ENCODE measurements at regions not wholly inside any gene's neighbourhood (a gene's known extent, or its start where the extent isn't known, plus 50 kb on each side); places are given as distances from the start of the nearest gene placed in this dataset.
A peak's percentile ranks its signal among the peaks of the same experiment; 100 is the strongest.

DNA sequence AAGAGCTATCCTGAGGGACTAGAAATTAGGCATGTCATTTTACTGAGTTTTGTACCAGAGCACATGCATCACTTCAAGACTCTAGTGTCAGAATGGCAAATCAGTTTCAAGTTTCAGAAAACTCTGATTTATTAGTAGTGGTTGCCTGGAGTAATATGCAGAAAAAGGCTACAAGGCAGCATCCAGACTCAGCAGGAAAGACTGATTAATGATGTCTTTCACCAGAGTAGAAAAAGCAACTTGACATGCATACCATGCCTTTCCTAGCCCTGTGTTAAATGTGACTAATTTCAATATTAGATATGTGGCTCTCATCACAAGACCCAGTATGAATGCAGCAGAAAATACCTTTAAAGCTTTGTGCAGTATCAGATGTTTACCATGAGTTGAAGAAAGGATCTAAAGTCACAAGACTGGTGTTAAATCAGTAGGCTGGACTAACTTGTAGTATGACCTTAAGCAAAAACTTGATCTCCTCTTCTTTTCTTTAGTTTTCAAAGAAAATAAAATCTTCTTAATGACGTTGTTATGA, 1251.2 kb upstream of the C9orf72 start:
- H3K27me3 ChIP-seq, result no peaks in the 10 kb centered on the region
- no peaks in the 10 kb centered on the region for H3K36me3 ChIP-seq
- DNase-seq, result no peak
- no peak for TF ChIP-seq POLR2A (IDR thresholded peaks at IDR 0.05)
- TF ChIP-seq, protein P1, sequence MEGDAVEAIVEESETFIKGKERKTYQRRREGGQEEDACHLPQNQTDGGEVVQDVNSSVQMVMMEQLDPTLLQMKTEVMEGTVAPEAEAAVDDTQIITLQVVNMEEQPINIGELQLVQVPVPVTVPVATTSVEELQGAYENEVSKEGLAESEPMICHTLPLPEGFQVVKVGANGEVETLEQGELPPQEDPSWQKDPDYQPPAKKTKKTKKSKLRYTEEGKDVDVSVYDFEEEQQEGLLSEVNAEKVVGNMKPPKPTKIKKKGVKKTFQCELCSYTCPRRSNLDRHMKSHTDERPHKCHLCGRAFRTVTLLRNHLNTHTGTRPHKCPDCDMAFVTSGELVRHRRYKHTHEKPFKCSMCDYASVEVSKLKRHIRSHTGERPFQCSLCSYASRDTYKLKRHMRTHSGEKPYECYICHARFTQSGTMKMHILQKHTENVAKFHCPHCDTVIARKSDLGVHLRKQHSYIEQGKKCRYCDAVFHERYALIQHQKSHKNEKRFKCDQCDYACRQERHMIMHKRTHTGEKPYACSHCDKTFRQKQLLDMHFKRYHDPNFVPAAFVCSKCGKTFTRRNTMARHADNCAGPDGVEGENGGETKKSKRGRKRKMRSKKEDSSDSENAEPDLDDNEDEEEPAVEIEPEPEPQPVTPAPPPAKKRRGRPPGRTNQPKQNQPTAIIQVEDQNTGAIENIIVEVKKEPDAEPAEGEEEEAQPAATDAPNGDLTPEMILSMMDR (IDR thresholded peaks at IDR 0.05), result no peak
- ATAC-seq, result no peak
- no peaks in the 10 kb centered on the region for H3K4me1 ChIP-seq
- WGBS (ENCODE audit: insufficient coverage, low coverage, low lambda C conversion rate, missing lambda C conversion rate), result 33% methylated on average over 1 of the region's 1 CpG
- no peaks in the 10 kb centered on the region for H3K9me3 ChIP-seq
- no peak overlapping the region for H3K27ac ChIP-seq
- intact Hi-C loops (cut with DNase I), result no loop called here
- H3K4me3 ChIP-seq, result no peak overlapping the region

DNA sequence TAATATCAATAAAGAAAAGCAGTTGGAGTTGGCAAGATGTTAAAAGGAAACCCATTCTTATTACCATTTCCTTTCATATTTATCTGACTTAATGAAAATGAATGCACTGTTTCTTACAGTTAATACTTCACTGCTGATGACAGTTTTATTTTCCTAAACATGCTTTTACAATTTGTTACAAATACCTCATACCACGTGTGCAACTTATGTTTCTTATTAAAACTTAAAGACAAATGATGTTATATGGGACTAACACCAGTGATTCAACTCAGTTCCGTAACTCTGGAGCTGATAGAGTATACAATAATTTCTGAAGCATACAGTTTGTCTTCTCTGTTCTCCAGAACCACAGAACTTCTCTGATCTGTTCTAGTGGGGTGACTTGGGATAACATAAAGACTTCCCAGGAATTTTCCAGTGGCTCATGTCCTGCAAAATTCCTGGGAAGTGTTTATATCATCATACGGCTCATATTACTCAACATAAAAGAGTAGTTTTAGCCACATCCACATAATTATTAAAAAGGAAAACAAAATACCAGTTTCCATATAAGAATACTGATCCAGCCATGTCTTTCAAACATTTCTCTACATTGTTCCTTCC, 1259.0 kb upstream of the C9orf72 start:
- no peaks in the 10 kb centered on the region for H3K27me3 ChIP-seq
- ATAC-seq, result no peak
- intact Hi-C loops (cut with DNase I), result no loop called here
- no peak for DNase-seq
- no peak overlapping the region for H3K27ac ChIP-seq
- H3K9me3 ChIP-seq, result no peaks in the 10 kb centered on the region
- H3K4me1 ChIP-seq, result no peaks in the 10 kb centered on the region
- H3K4me3 ChIP-seq, result no peak overlapping the region
- no peaks in the 10 kb centered on the region for H3K36me3 ChIP-seq
- WGBS (ENCODE audit: insufficient coverage, low coverage, low lambda C conversion rate, missing lambda C conversion rate), result 50% methylated on average over 3 of the region's 3 CpGs
- no peak for TF ChIP-seq POLR2A (IDR thresholded peaks at IDR 0.05)
- TF ChIP-seq, protein P1 (IDR thresholded peaks at IDR 0.05), result no peak

DNA sequence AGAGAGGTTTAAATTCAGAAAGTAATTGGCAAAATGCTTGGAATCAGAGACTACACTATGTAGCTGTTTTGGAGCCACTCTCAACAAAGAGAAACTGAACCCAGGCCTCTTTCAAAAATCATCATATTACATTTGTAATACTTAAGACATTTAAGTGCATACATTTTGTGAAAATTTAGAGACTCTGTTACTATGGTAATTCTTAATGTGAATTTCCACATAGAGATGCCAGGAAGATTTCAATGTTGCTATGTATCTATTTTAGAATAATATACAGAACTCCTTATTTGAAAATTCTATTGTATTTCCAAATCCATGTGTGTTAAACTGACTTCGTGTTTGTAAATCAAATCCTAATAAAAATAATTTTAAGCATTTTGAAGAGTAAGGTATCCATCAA, 1260.9 kb upstream of the C9orf72 start:
- Histone ChIP-seq H3K36me3 (no peaks in the 10 kb centered on the region), H3K9me3 (no peaks in the 10 kb centered on the region), H3K4me3 (no peak overlapping the region), H3K27me3 (no peaks in the 10 kb centered on the region), H3K27ac (no peak overlapping the region), H3K4me1 (no peaks in the 10 kb centered on the region)
- TF ChIP-seq, protein P1 (IDR thresholded peaks at IDR 0.05), result no peak
- no peak for TF ChIP-seq POLR2A (IDR thresholded peaks at IDR 0.05)
- ATAC-seq (no peak), DNase-seq (no peak)
- 37% methylated on average over 1 of the region's 1 CpG for WGBS (ENCODE audit: insufficient coverage, low coverage, low lambda C conversion rate, missing lambda C conversion rate)
- intact Hi-C loops (cut with DNase I), result no loop called here

DNA sequence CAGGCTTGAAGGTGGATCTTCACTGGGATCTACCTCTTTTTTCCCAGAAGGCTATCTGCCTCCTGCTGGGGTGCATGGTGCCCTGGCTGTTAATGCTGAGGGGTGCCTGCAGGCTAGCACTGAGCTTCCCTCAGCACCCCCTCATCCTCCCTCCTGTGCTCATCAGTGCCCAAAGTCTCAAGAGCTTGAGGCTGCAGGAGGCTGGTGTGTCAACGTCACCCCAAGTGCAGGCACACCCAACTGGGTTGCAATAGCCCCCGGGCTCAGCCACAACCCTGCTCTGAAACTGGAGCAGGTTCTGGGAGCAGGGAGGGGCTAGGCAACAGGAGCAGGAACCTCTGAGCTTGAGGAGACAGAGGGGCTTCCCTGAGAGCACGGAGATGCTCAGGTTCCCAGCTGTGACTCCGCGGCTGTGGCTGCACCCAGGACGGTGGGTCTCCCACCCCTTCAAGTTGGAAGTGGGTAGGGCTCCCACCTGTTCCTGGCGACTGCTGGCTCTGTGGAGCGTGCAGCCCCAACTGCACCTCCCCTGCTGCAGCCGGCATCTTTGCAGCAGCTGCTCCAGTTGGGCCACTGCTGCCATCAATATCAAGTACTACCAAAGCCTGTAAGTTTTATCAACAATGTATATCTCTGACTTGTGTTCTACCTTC, 1266.6 kb upstream of the C9orf72 start:
- TF ChIP-seq, protein P1 (IDR thresholded peaks at IDR 0.05), result no peak
- TF ChIP-seq POLR2A (IDR thresholded peaks at IDR 0.05), result no peak
- Histone ChIP-seq H3K4me3 (no peak overlapping the region), H3K36me3 (no peaks in the 10 kb centered on the region), H3K9me3 (no peaks in the 10 kb centered on the region), H3K27me3 (no peaks in the 10 kb centered on the region), H3K27ac (no peak overlapping the region), H3K4me1 (no peaks in the 10 kb centered on the region)
- ATAC-seq (peak in 1 of 4 donors; percentile 23), DNase-seq (no peak)
- WGBS (ENCODE audit: insufficient coverage, low coverage, low lambda C conversion rate, missing lambda C conversion rate), result no CpG with 5 or more reads among the region's 9 CpGs
- intact Hi-C loops (cut with DNase I), result no loop called here

Data from right lobe of liver (tissue), 6 donors.